ENCODE measurements at regions not wholly inside any gene's neighbourhood (a gene's known extent, or its start where the extent isn't known, plus 50 kb on each side); places are given as distances from the start of the nearest gene placed in this dataset.

- Histone ChIP-seq H3K4me1 (ENCODE audit: control insufficient read depth, low read depth, low read length) (peaks cover 7% of the 10 kb centered on the region), H3K9ac (ENCODE audit: low read length) (no peak overlapping the region), H3K27ac (ENCODE audit: low read length) (no peak overlapping the region), H3K36me3 (ENCODE audit: control insufficient read depth, low read depth, low read length) (no peaks in the 10 kb centered on the region), H3K4me3 (ENCODE audit: low read length) (no peak overlapping the region), H3K27me3 (ENCODE audit: control insufficient read depth, insufficient read depth, low read length) (no peaks in the 10 kb centered on the region), H3K9me3 (ENCODE audit: control insufficient read depth, low read depth, low read length) (no peaks in the 10 kb centered on the region)
These were observed 52.5 kb upstream of the TTC29 start for GRCh38 chr4:146998157-146998556.

DNA sequence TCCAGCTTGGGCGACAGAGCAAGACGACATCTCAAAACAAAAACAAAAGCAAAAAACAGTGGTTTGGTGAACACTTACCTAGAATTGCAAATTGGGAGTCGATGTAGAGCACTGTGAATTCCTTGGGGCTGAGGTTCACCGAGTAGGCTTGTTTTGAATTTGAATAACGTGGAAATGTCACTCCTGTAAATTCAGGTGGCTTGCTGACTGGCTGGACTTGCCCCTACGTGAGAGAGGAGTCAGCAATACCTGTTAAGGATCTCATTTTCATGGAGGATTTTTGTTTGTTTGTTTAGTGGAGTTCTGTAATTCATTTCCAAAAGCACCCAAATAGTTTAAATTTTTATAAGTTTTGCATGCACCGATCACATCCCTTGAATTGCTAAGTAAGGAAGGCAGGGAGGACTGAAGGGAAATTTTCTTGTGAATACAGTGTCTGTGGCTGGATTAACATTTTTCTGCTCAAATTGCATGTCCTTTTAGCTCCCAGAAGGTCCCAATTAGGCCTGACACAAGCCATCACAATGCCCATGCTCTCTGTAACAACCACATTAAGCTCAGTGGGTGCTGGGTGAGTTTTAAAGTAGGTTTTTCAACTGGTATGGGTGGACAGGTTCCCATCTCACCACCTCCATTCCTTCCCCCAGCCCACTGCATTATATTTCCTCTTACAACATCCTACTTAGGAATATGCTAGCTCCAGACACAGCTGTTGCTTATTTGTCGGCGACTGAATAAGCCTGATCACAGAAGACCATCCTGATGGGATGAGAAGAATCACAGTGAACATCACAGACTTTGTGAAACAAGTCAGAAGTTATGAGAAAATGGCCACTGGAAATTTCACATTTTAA lies 58.5 kb upstream of the TTC29 start:
- Histone ChIP-seq H3K9ac (ENCODE audit: low read length) (no peak overlapping the region), H3K4me3 (ENCODE audit: low read length) (no peak overlapping the region), H3K9me3 (ENCODE audit: control insufficient read depth, low read depth, low read length) (no peaks in the 10 kb centered on the region), H3K27ac (ENCODE audit: low read length) (no peak overlapping the region), H3K27me3 (ENCODE audit: control insufficient read depth, insufficient read depth, low read length) (no peaks in the 10 kb centered on the region), H3K4me1 (ENCODE audit: control insufficient read depth, low read depth, low read length) (peaks cover 18% of the 10 kb centered on the region), H3K36me3 (ENCODE audit: control insufficient read depth, low read depth, low read length) (no peaks in the 10 kb centered on the region)

DNA sequence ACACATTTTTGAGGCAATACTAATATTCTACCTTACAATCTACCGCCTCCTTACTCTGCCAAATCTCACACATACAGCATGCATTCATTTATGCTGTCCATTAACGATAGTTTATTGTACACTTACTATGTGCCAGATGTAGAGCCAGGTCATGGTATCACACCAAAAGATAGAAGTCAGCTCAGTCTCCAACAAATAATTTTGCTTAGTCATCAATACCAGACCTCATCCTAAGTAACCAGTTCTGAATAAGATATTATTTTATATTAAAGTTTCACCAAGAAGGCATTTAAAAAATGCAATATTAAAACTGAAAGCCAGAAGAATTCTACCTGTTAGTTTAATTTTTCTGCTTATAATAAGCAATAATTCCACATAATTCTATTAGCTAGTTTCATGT lies 60.6 kb upstream of the TTC29 start:
- Histone ChIP-seq H3K9ac (ENCODE audit: low read length) (no peak overlapping the region), H3K36me3 (ENCODE audit: control insufficient read depth, low read depth, low read length) (no peaks in the 10 kb centered on the region), H3K27me3 (ENCODE audit: control insufficient read depth, insufficient read depth, low read length) (no peaks in the 10 kb centered on the region), H3K4me1 (ENCODE audit: control insufficient read depth, low read depth, low read length) (peaks cover 23% of the 10 kb centered on the region), H3K9me3 (ENCODE audit: control insufficient read depth, low read depth, low read length) (no peaks in the 10 kb centered on the region), H3K4me3 (ENCODE audit: low read length) (no peak overlapping the region), H3K27ac (ENCODE audit: low read length) (no peak overlapping the region)

DNA sequence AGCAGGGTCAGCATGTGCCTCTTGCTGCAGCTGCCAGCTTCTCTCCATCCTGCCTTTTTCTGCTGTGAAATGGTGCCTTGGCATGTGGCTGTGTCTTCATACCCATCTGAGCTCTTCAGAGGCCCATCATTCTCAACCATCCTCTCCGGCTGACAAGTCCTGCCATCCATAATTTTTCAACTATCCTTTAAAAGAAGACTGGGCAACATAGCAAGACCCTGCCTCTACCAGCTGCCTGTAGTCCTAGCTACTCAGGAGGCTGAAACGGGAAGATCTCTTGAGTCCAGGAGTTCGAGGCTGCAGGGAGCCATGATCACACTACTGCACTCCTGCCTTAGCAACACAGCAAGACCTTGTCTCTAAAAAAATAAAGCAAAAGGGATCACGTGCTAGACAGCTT lies 64.2 kb upstream of the TTC29 start:
- H3K27me3 ChIP-seq (ENCODE audit: control insufficient read depth, insufficient read depth, low read length) = no peaks in the 10 kb centered on the region
- H3K4me3 ChIP-seq (ENCODE audit: low read length) = no peak overlapping the region
- H3K9me3 ChIP-seq (ENCODE audit: control insufficient read depth, low read depth, low read length) = no peaks in the 10 kb centered on the region
- no peak overlapping the region for H3K27ac ChIP-seq (ENCODE audit: low read length)
- no peaks in the 10 kb centered on the region for H3K36me3 ChIP-seq (ENCODE audit: control insufficient read depth, low read depth, low read length)
- no peak overlapping the region for H3K9ac ChIP-seq (ENCODE audit: low read length)
- H3K4me1 ChIP-seq (ENCODE audit: control insufficient read depth, low read depth, low read length) = peaks cover 19% of the 10 kb centered on the region

GRCh38 chr4:147011411-147011810 lies 65.7 kb upstream of the TTC29 start:
- Histone ChIP-seq H3K9ac (ENCODE audit: low read length) (no peak overlapping the region), H3K36me3 (ENCODE audit: control insufficient read depth, low read depth, low read length) (no peaks in the 10 kb centered on the region), H3K27ac (ENCODE audit: low read length) (no peak overlapping the region), H3K4me3 (ENCODE audit: low read length) (no peak overlapping the region), H3K27me3 (ENCODE audit: control insufficient read depth, insufficient read depth, low read length) (no peaks in the 10 kb centered on the region), H3K9me3 (ENCODE audit: control insufficient read depth, low read depth, low read length) (no peaks in the 10 kb centered on the region), H3K4me1 (ENCODE audit: control insufficient read depth, low read depth, low read length) (peaks cover 19% of the 10 kb centered on the region)

DNA sequence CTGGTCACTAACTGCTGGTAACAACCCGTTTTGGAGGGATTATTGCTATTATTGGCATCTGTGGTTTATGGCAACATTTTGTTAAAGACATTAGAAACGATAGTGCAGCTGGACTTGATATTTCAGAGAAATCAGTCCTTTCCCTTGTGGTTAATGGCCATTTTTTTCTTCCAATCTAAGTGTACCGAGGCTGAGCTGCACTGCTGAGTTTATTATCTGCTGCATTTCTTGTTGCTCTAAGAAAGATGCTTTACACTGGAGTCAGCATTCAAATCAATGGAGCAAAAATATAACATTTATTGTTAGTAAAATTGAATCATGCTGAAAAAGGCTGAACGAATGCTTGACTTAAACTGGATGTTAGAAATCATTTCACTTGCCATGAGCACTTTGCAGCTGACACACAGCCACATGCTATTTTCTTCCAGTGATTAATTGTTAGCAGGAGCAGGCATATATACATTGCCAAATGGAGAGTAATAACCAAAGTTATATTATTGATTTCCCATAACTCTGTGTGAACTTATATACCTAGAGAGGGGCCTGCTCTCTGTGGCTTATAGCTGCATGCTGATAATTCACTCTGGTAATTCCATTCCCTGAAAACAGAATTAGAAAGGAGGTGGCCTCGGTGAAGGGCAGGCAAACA lies 66.5 kb upstream of the TTC29 start:
- H3K4me3 ChIP-seq (ENCODE audit: low read length) = no peak overlapping the region
- peak overlapping the region; percentile 7 for H3K9ac ChIP-seq (ENCODE audit: low read length)
- H3K4me1 ChIP-seq (ENCODE audit: control insufficient read depth, low read depth, low read length) = peaks cover 17% of the 10 kb centered on the region
- no peaks in the 10 kb centered on the region for H3K36me3 ChIP-seq (ENCODE audit: control insufficient read depth, low read depth, low read length)
- no peaks in the 10 kb centered on the region for H3K9me3 ChIP-seq (ENCODE audit: control insufficient read depth, low read depth, low read length)
- H3K27ac ChIP-seq (ENCODE audit: low read length) = no peak overlapping the region
- H3K27me3 ChIP-seq (ENCODE audit: control insufficient read depth, insufficient read depth, low read length) = no peaks in the 10 kb centered on the region

GRCh38 chr4:147014946-147015345 lies 69.3 kb upstream of the TTC29 start:
- H3K4me1 ChIP-seq (ENCODE audit: control insufficient read depth, low read depth, low read length) = peaks cover 17% of the 10 kb centered on the region
- H3K4me3 ChIP-seq (ENCODE audit: low read length) = no peak overlapping the region
- H3K9ac ChIP-seq (ENCODE audit: low read length) = no peak overlapping the region
- H3K36me3 ChIP-seq (ENCODE audit: control insufficient read depth, low read depth, low read length) = no peaks in the 10 kb centered on the region
- no peak overlapping the region for H3K27ac ChIP-seq (ENCODE audit: low read length)
- H3K27me3 ChIP-seq (ENCODE audit: control insufficient read depth, insufficient read depth, low read length) = no peaks in the 10 kb centered on the region
- no peaks in the 10 kb centered on the region for H3K9me3 ChIP-seq (ENCODE audit: control insufficient read depth, low read depth, low read length)

DNA sequence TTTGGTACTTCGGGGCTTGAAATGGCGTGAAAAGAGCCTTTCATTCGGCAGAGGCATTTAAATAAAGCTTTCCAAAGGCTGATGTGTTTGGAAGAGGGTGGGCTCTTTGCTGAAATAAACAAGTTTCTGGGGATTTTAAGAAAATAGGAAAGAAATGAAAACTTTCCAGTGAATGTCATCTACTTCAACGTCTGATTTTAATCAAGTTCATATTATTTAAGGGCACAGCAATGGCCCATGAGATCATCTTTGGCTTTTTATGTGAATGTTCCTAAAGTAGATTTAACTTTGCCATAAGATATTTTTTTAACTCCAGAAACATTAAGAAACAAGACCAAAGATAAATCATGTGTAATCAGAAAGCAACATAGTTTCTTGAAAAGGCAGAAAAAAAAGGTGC lies 69.8 kb upstream of the TTC29 start:
- Histone ChIP-seq H3K27ac (ENCODE audit: low read length) (no peak overlapping the region), H3K9ac (ENCODE audit: low read length) (no peak overlapping the region), H3K27me3 (ENCODE audit: control insufficient read depth, insufficient read depth, low read length) (no peaks in the 10 kb centered on the region), H3K9me3 (ENCODE audit: control insufficient read depth, low read depth, low read length) (no peaks in the 10 kb centered on the region), H3K4me1 (ENCODE audit: control insufficient read depth, low read depth, low read length) (peaks cover 17% of the 10 kb centered on the region), H3K36me3 (ENCODE audit: control insufficient read depth, low read depth, low read length) (no peaks in the 10 kb centered on the region), H3K4me3 (ENCODE audit: low read length) (no peak overlapping the region)

- no peaks in the 10 kb centered on the region for H3K36me3 ChIP-seq (ENCODE audit: control insufficient read depth, low read depth, low read length)
- H3K9ac ChIP-seq (ENCODE audit: low read length) = no peak overlapping the region
These were observed 71.4 kb upstream of the TTC29 start for GRCh38 chr4:147017081-147017480.

DNA sequence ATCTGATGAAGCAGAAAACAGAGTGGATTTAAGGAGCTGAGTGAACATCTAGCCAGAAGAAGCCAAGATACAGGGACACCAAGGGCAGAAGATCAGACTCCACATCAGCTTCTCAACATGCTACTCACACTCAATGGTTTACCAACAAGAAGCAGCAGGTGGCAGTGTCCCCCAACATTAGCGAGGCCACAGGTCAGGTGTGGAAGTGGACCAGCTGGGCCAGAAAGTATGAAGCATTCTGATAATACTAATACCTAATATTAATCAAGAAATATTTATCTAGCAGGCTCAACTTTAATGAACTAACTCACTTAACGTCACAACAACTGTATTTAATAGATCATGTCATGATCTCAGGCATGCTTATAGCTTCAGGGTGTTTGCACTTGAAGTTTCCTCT lies 73.4 kb upstream of the TTC29 start:
- Histone ChIP-seq H3K36me3 (ENCODE audit: control insufficient read depth, low read depth, low read length) (no peaks in the 10 kb centered on the region), H3K27ac (ENCODE audit: low read length) (no peak overlapping the region)

More at GRCh38 chr4:147017081-147017480, 71.4 kb upstream of the TTC29 start:
- H3K27ac ChIP-seq (ENCODE audit: low read length) = no peak overlapping the region
- peaks cover 4% of the 10 kb centered on the region for H3K4me1 ChIP-seq (ENCODE audit: control insufficient read depth, low read depth, low read length)
- no peaks in the 10 kb centered on the region for H3K9me3 ChIP-seq (ENCODE audit: control insufficient read depth, low read depth, low read length)
- H3K27me3 ChIP-seq (ENCODE audit: control insufficient read depth, insufficient read depth, low read length) = no peaks in the 10 kb centered on the region
- no peak overlapping the region for H3K4me3 ChIP-seq (ENCODE audit: low read length)

DNA sequence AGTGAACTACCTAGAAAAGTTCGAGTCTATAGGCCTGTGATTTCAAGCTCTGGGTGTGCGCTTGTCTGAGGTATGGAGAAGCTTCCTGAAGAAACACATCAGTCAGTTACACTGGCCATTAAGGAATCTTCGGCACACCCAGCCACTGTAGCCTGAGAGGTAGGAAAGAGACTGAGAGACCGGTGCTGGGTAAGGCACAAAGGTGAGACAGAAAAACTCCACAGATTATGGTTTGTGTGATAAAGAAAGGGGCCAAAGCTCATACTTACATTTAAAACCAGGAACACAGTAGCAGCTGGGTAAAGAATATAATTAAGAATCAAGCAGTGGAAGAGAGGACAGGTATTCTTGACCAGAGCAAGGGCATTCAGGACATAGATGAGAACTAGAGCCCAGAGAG lies 74.8 kb upstream of the TTC29 start:
- no peak overlapping the region for H3K27ac ChIP-seq (ENCODE audit: low read length)

More for the DNA sequence above, 73.4 kb upstream of the TTC29 start:
- no peaks in the 10 kb centered on the region for H3K27me3 ChIP-seq (ENCODE audit: control insufficient read depth, insufficient read depth, low read length)
- H3K9ac ChIP-seq (ENCODE audit: low read length) = no peak overlapping the region
- H3K4me1 ChIP-seq (ENCODE audit: control insufficient read depth, low read depth, low read length) = no peaks in the 10 kb centered on the region
- H3K9me3 ChIP-seq (ENCODE audit: control insufficient read depth, low read depth, low read length) = no peaks in the 10 kb centered on the region
- no peak overlapping the region for H3K4me3 ChIP-seq (ENCODE audit: low read length)

DNA sequence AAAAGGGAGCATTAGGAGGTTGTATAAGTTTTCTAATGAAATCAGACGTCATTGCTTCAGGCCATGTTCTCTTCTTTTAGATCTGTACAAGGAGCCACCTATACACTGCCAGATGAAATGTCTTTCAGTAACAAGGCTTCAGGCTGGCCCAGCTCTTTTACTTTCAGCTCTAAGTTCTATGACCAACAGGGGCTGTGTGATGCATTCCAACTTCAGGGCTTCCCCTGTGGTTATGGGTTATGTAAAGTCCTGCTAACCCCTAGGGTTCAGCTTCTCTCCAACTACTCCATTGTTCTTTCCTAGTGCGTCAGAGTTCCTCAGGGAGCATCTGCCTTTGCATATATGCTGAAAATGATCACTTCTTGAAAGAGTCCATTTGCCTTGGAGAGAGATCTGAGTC lies 79.4 kb upstream of the TTC29 start:
- no peaks in the 10 kb centered on the region for H3K36me3 ChIP-seq (ENCODE audit: control insufficient read depth, low read depth, low read length)
- no peaks in the 10 kb centered on the region for H3K27me3 ChIP-seq (ENCODE audit: control insufficient read depth, insufficient read depth, low read length)
- no peaks in the 10 kb centered on the region for H3K4me1 ChIP-seq (ENCODE audit: control insufficient read depth, low read depth, low read length)
- no peak overlapping the region for H3K4me3 ChIP-seq (ENCODE audit: low read length)
- H3K9me3 ChIP-seq (ENCODE audit: control insufficient read depth, low read depth, low read length) = no peaks in the 10 kb centered on the region
- no peak overlapping the region for H3K27ac ChIP-seq (ENCODE audit: low read length)
- no peak overlapping the region for H3K9ac ChIP-seq (ENCODE audit: low read length)

More for the DNA sequence above, 74.8 kb upstream of the TTC29 start:
- Histone ChIP-seq H3K4me1 (ENCODE audit: control insufficient read depth, low read depth, low read length) (no peaks in the 10 kb centered on the region), H3K36me3 (ENCODE audit: control insufficient read depth, low read depth, low read length) (no peaks in the 10 kb centered on the region), H3K9ac (ENCODE audit: low read length) (no peak overlapping the region), H3K4me3 (ENCODE audit: low read length) (no peak overlapping the region), H3K9me3 (ENCODE audit: control insufficient read depth, low read depth, low read length) (no peaks in the 10 kb centered on the region), H3K27me3 (ENCODE audit: control insufficient read depth, insufficient read depth, low read length) (no peaks in the 10 kb centered on the region)
